ENCODE measurements at regions not wholly inside any gene's neighbourhood (a gene's known extent, or its start where the extent isn't known, plus 50 kb on each side); places are given as distances from the start of the nearest gene placed in this dataset.

DNA sequence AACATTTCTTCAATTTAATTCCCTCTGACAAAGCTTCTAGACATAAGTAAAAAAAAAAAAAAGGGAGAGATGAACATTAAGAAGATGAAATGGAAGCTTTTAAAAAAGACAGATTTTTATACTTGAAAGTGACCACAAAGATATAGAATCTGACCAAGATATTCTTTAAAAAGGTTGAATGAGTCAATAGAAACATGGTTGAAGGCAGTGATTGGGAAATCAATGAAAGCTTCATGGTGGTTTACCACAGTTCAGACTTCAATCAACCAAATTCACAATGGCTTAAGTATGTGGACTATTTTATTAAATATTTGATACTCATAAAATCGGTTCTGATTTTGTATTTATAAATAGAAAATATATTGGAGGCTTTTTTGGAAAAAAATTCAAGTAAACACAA, 248.4 kb upstream of the HSF2 start:
- H3K4me1 Mint-ChIP-seq, result no peaks in the 10 kb centered on the region
- H3K4me3 ChIP-seq (ENCODE audit: low read length), result no peak overlapping the region
- H3K27ac Mint-ChIP-seq, result no peak overlapping the region
- no peaks in the 10 kb centered on the region for H3K4me1 ChIP-seq (ENCODE audit: control insufficient read depth, insufficient read depth, low read length)
- no peak for TF ChIP-seq CTCF (IDR thresholded peaks at IDR 0.05)
- no peak overlapping the region for H3K4me3 Mint-ChIP-seq
- H3K36me3 Mint-ChIP-seq, result peaks cover 10% of the 10 kb centered on the region
- no peak overlapping the region for H3K27ac ChIP-seq (ENCODE audit: low read length)
- H3K9me3 ChIP-seq (ENCODE audit: control insufficient read depth, insufficient read depth, low read length), result no peaks in the 10 kb centered on the region
- no peaks in the 10 kb centered on the region for H3K27me3 Mint-ChIP-seq (ENCODE audit: low read depth in 2 of 2)
- WGBS (ENCODE audit: insufficient coverage), result no CpG with 5 or more reads among the region's 1 CpG
- no peak for DNase-seq
- intact Hi-C loops (cut with micrococcal nuclease), result no loop called here
- no peaks in the 10 kb centered on the region for H3K27me3 ChIP-seq (ENCODE audit: control insufficient read depth, insufficient read depth, low read length)
- ATAC-seq, result no peak
- no peaks in the 10 kb centered on the region for H3K36me3 ChIP-seq (ENCODE audit: control insufficient read depth, insufficient read depth, low read length)
- peaks cover 7 to 12% of the 10 kb centered on the region in 2 donors for H3K9me3 Mint-ChIP-seq

DNA sequence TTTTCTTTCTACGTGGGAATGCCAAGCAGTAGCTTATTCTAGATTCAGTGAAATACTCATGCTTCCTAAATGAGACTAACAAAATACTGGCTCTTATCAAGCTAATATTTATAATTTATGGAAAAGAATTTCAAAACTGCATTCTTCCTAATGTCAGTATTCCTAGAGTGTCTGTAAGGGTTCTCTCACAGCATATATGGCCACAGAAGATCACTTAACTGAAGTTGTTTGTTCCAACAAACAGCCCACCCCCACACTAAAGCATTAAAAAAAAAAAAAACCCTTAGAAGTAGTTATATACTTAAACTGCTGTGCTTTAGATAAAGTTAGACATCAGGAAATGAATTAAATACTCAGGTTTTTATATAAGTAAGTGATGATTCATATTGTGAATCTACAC, 247.7 kb upstream of the HSF2 start:
- Mint-ChIP-seq H3K9me3 (peaks cover 7 to 14% of the 10 kb centered on the region in 2 donors), H3K27me3 (ENCODE audit: low read depth in 2 of 2) (no peaks in the 10 kb centered on the region), H3K27ac (no peak overlapping the region), H3K4me3 (no peak overlapping the region), H3K4me1 (no peaks in the 10 kb centered on the region), H3K36me3 (peaks cover 10% of the 10 kb centered on the region)
- no peak overlapping the region for H3K4me3 ChIP-seq (ENCODE audit: low read length)
- no peak for DNase-seq
- TF ChIP-seq CTCF (IDR thresholded peaks at IDR 0.05), result no peak
- H3K4me1 ChIP-seq (ENCODE audit: control insufficient read depth, insufficient read depth, low read length), result no peaks in the 10 kb centered on the region
- no peaks in the 10 kb centered on the region for H3K36me3 ChIP-seq (ENCODE audit: control insufficient read depth, insufficient read depth, low read length)
- intact Hi-C loops (cut with micrococcal nuclease), result no loop called here
- H3K27ac ChIP-seq (ENCODE audit: low read length), result no peak overlapping the region
- no peaks in the 10 kb centered on the region for H3K27me3 ChIP-seq (ENCODE audit: control insufficient read depth, insufficient read depth, low read length)
- no peak for ATAC-seq
- no CpG with 5 or more reads among the region's 1 CpG for WGBS (ENCODE audit: insufficient coverage)
- no peaks in the 10 kb centered on the region for H3K9me3 ChIP-seq (ENCODE audit: control insufficient read depth, insufficient read depth, low read length)

- DNase-seq, result no peak
- H3K27me3 ChIP-seq (ENCODE audit: control insufficient read depth, insufficient read depth, low read length), result no peaks in the 10 kb centered on the region
- no peak overlapping the region for H3K27ac Mint-ChIP-seq
- H3K36me3 Mint-ChIP-seq, result no peaks in the 10 kb centered on the region
- H3K36me3 ChIP-seq (ENCODE audit: control insufficient read depth, insufficient read depth, low read length), result no peaks in the 10 kb centered on the region
- ATAC-seq, result no peak
- no peaks in the 10 kb centered on the region for H3K4me1 Mint-ChIP-seq
- H3K4me3 Mint-ChIP-seq, result no peak overlapping the region
- TF ChIP-seq CTCF (IDR thresholded peaks at IDR 0.05), result no peak
- no peak overlapping the region for H3K27ac ChIP-seq (ENCODE audit: low read length)
- 31% methylated on average over 1 of the region's 3 CpGs for WGBS (ENCODE audit: insufficient coverage)
- no peaks in the 10 kb centered on the region for H3K27me3 Mint-ChIP-seq (ENCODE audit: low read depth in 2 of 2)
- H3K4me3 ChIP-seq (ENCODE audit: low read length), result no peak overlapping the region
- intact Hi-C loops (cut with micrococcal nuclease), result no loop called here
- H3K9me3 ChIP-seq (ENCODE audit: control insufficient read depth, insufficient read depth, low read length), result no peaks in the 10 kb centered on the region
- H3K9me3 Mint-ChIP-seq, result peaks cover 4 to 9% of the 10 kb centered on the region in 2 donors
- H3K4me1 ChIP-seq (ENCODE audit: control insufficient read depth, insufficient read depth, low read length), result no peaks in the 10 kb centered on the region
These were observed 245.9 kb upstream of the HSF2 start for GRCh38 chr6:122153557-122153956.

GRCh38 chr6:122154155-122154554, 245.3 kb upstream of the HSF2 start:
- H3K4me1 ChIP-seq (ENCODE audit: control insufficient read depth, insufficient read depth, low read length), result no peaks in the 10 kb centered on the region
- H3K36me3 Mint-ChIP-seq, result no peaks in the 10 kb centered on the region
- no peak for ATAC-seq
- peaks cover 4 to 9% of the 10 kb centered on the region in 2 donors for H3K9me3 Mint-ChIP-seq
- no peaks in the 10 kb centered on the region for H3K9me3 ChIP-seq (ENCODE audit: control insufficient read depth, insufficient read depth, low read length)
- H3K27ac Mint-ChIP-seq, result no peak overlapping the region
- no peaks in the 10 kb centered on the region for H3K4me1 Mint-ChIP-seq
- no peaks in the 10 kb centered on the region for H3K27me3 ChIP-seq (ENCODE audit: control insufficient read depth, insufficient read depth, low read length)
- H3K36me3 ChIP-seq (ENCODE audit: control insufficient read depth, insufficient read depth, low read length), result no peaks in the 10 kb centered on the region
- H3K27ac ChIP-seq (ENCODE audit: low read length), result no peak overlapping the region
- no peak overlapping the region for H3K4me3 Mint-ChIP-seq
- H3K4me3 ChIP-seq (ENCODE audit: low read length), result no peak overlapping the region
- no peaks in the 10 kb centered on the region for H3K27me3 Mint-ChIP-seq (ENCODE audit: low read depth in 2 of 2)
- TF ChIP-seq CTCF (IDR thresholded peaks at IDR 0.05), result no peak
- WGBS (ENCODE audit: insufficient coverage), result no CpG with 5 or more reads among the region's 1 CpG
- no peak for DNase-seq
- intact Hi-C loops (cut with micrococcal nuclease), result no loop called here
